ENCODE measurements at regions not wholly inside any gene's neighbourhood (a gene's known extent, or its start where the extent isn't known, plus 50 kb on each side); places are given as distances from the start of the nearest gene placed in this dataset.

- DNase-seq (ENCODE audit: low read depth, low spot score) = no peak
These were observed 85.6 kb downstream of the MARCHF4 start for GRCh38 chr2:216286616-216287231.

GRCh38 chr2:216285701-216286100 is 86.6 kb downstream of the MARCHF4 start:
- DNase-seq (ENCODE audit: low read depth, low spot score) = no peak

- no peak for DNase-seq (ENCODE audit: low read depth, low spot score)
These were observed 87.6 kb downstream of the MARCHF4 start for GRCh38 chr2:216284708-216285107.

GRCh38 chr2:216283038-216283900 is 89.0 kb downstream of the MARCHF4 start:
- DNase-seq (ENCODE audit: low read depth, low spot score) = peak; percentile 65

- no peak for DNase-seq (ENCODE audit: low read depth, low spot score)
These were observed 90.4 kb downstream of the MARCHF4 start for GRCh38 chr2:216281876-216282275.

- DNase-seq (ENCODE audit: low read depth, low spot score) = no peak
These were observed 91.0 kb downstream of the MARCHF4 start for GRCh38 chr2:216281316-216281715.

GRCh38 chr2:216279459-216279858 is 92.8 kb downstream of the MARCHF4 start:
- DNase-seq (ENCODE audit: low read depth, low spot score) = no peak

GRCh38 chr2:216279031-216279430 is 93.3 kb downstream of the MARCHF4 start:
- DNase-seq (ENCODE audit: low read depth, low spot score) = no peak

- no peak for DNase-seq (ENCODE audit: low read depth, low spot score)
These were observed 96.4 kb downstream of the MARCHF4 start for GRCh38 chr2:216275890-216276289.

- no peak for DNase-seq (ENCODE audit: low read depth, low spot score)
These were observed 98.0 kb downstream of the MARCHF4 start for GRCh38 chr2:216274194-216274840.

- DNase-seq (ENCODE audit: low read depth, low spot score) = no peak
These were observed 111.2 kb downstream of the MARCHF4 start for GRCh38 chr2:216261042-216261537.

GRCh38 chr2:216260629-216261028 is 111.7 kb downstream of the MARCHF4 start:
- DNase-seq (ENCODE audit: low read depth, low spot score) = no peak

- no peak for DNase-seq (ENCODE audit: low read depth, low spot score)
These were observed 113.2 kb downstream of the MARCHF4 start for GRCh38 chr2:216259081-216259480.

- no peak for DNase-seq (ENCODE audit: low read depth, low spot score)
These were observed 115.2 kb downstream of the MARCHF4 start for GRCh38 chr2:216257089-216257488.
